ENCODE measurements at regions not wholly inside any gene's neighbourhood (a gene's known extent, or its start where the extent isn't known, plus 50 kb on each side); places are given as distances from the start of the nearest gene placed in this dataset.
"Not testable (repeated sequence)": the region's sequence is repeated elsewhere in the genome, so short reads cannot be mapped to it uniquely, and the experiment has no call there.

DNA sequence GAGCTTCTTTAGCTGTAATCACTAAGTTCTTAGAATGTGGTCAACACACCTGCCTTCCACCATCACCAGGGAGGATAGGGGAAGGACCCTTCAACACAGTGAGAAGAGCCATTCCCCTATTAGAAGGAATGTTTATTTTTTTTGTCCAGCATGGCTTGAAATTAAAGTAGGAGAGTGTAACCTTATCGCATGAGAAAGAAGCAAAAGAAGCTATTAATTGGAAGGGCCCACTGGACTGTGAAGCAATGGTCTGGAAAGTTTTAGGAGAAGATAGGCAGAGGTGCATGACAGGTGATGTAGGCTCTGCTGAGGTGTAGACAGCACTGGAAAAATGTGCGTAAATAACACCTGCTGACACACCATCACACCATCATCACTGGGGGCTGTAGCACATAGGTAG, 1526.0 kb downstream of the MAT2B start:
- Histone ChIP-seq H3K27ac (ENCODE audit: low read length) (no peak overlapping the region), H3K27me3 (ENCODE audit: control insufficient read depth, insufficient read depth, low read length) (no peaks in the 10 kb centered on the region), H3K4me1 (ENCODE audit: control insufficient read depth, insufficient read depth, low read length) (no peaks in the 10 kb centered on the region), H3K36me3 (ENCODE audit: control insufficient read depth, insufficient read depth, low read length) (no peaks in the 10 kb centered on the region), H3K4me3 (ENCODE audit: low read length) (no peak overlapping the region), H3K9me3 (ENCODE audit: control insufficient read depth, insufficient read depth, low read length) (no peaks in the 10 kb centered on the region)
- ATAC-seq (no peak), DNase-seq (no peak)
- no peak overlapping the region for H3K4me3 Mint-ChIP-seq
- H3K27ac Mint-ChIP-seq: no peak overlapping the region
- peaks cover 4 to 12% of the 10 kb centered on the region in 2 donors for H3K9me3 Mint-ChIP-seq
- TF ChIP-seq, protein P1, sequence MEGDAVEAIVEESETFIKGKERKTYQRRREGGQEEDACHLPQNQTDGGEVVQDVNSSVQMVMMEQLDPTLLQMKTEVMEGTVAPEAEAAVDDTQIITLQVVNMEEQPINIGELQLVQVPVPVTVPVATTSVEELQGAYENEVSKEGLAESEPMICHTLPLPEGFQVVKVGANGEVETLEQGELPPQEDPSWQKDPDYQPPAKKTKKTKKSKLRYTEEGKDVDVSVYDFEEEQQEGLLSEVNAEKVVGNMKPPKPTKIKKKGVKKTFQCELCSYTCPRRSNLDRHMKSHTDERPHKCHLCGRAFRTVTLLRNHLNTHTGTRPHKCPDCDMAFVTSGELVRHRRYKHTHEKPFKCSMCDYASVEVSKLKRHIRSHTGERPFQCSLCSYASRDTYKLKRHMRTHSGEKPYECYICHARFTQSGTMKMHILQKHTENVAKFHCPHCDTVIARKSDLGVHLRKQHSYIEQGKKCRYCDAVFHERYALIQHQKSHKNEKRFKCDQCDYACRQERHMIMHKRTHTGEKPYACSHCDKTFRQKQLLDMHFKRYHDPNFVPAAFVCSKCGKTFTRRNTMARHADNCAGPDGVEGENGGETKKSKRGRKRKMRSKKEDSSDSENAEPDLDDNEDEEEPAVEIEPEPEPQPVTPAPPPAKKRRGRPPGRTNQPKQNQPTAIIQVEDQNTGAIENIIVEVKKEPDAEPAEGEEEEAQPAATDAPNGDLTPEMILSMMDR (IDR thresholded peaks at IDR 0.05): no peak
- intact Hi-C loops (cut with micrococcal nuclease): no loop called here
- no peaks in the 10 kb centered on the region for H3K36me3 Mint-ChIP-seq
- H3K27me3 Mint-ChIP-seq (ENCODE audit: low read depth in 2 of 2): no peaks in the 10 kb centered on the region
- no peaks in the 10 kb centered on the region for H3K4me1 Mint-ChIP-seq
- 89% methylated on average over 2 of the region's 2 CpGs for WGBS (ENCODE audit: insufficient coverage)

DNA sequence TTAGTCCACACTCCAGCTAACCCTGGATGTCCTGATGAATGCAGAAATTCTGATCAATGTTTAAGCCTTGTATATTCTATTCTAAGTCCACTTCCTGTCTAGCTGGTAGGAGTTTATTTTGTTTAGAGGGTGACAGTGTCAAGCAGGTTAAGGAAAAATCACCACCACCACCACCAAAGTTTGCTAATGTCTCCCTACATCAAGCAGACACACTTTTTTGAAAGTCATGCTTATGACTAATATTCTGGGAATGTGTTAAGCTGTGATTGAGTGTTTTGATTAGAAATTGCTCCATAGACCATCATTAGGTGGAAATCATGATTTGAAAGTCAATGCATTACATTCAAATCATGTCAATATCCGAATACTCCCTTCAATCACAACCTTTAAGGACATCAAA, 1530.1 kb downstream of the MAT2B start:
- Mint-ChIP-seq H3K9me3 (peaks cover 8 to 22% of the 10 kb centered on the region in 2 donors), H3K27ac (no peak overlapping the region), H3K4me3 (no peak overlapping the region), H3K27me3 (ENCODE audit: low read depth in 2 of 2) (no peaks in the 10 kb centered on the region), H3K36me3 (no peaks in the 10 kb centered on the region), H3K4me1 (no peaks in the 10 kb centered on the region)
- Histone ChIP-seq H3K27ac (ENCODE audit: low read length) (no peak overlapping the region), H3K4me1 (ENCODE audit: control insufficient read depth, insufficient read depth, low read length) (no peaks in the 10 kb centered on the region), H3K27me3 (ENCODE audit: control insufficient read depth, insufficient read depth, low read length) (no peaks in the 10 kb centered on the region), H3K36me3 (ENCODE audit: control insufficient read depth, insufficient read depth, low read length) (no peaks in the 10 kb centered on the region), H3K9me3 (ENCODE audit: control insufficient read depth, insufficient read depth, low read length) (no peaks in the 10 kb centered on the region), H3K4me3 (ENCODE audit: low read length) (no peak overlapping the region)
- intact Hi-C loops (cut with micrococcal nuclease): no loop called here
- ATAC-seq (no peak), DNase-seq (no peak)
- no CpG with 5 or more reads among the region's 1 CpG for WGBS (ENCODE audit: insufficient coverage)
- TF ChIP-seq, protein P1 (IDR thresholded peaks at IDR 0.05): no peak

DNA sequence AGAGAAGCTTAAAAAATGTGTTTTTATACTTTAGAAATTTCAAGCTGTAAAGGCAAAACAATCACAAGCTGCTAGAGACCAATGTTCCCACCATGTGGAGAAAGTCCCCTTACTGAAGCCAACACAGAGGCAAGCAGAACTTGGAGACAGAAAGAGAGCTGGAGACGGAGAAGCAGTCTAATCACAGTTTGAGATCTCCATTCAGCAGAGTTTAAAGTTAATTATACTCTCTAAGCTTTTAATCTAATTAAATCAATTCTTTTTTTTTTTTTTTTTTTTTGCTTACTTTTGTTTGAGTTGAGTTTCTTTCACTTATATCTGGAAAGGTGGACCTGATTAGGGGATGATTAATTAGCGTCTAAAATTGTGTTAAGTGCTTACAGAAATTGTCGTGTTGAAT, 1534.3 kb downstream of the MAT2B start:
- H3K4me1 ChIP-seq (ENCODE audit: control insufficient read depth, insufficient read depth, low read length): no peaks in the 10 kb centered on the region
- TF ChIP-seq, protein P1 (IDR thresholded peaks at IDR 0.05): no peak
- H3K4me3 ChIP-seq (ENCODE audit: low read length): no peak overlapping the region
- Mint-ChIP-seq H3K9me3 (peaks cover 10 to 21% of the 10 kb centered on the region in 2 donors), H3K4me3 (no peak overlapping the region), H3K4me1 (no peaks in the 10 kb centered on the region), H3K36me3 (no peaks in the 10 kb centered on the region), H3K27ac (no peak overlapping the region), H3K27me3 (ENCODE audit: low read depth in 2 of 2) (no peaks in the 10 kb centered on the region)
- H3K36me3 ChIP-seq (ENCODE audit: control insufficient read depth, insufficient read depth, low read length): no peaks in the 10 kb centered on the region
- H3K27ac ChIP-seq (ENCODE audit: low read length): no peak overlapping the region
- intact Hi-C loops (cut with micrococcal nuclease): no loop called here
- ATAC-seq (no peak), DNase-seq (no peak)
- no peaks in the 10 kb centered on the region for H3K27me3 ChIP-seq (ENCODE audit: control insufficient read depth, insufficient read depth, low read length)
- 100% methylated on average over 1 of the region's 3 CpGs for WGBS (ENCODE audit: insufficient coverage)
- H3K9me3 ChIP-seq (ENCODE audit: control insufficient read depth, insufficient read depth, low read length): no peaks in the 10 kb centered on the region

DNA sequence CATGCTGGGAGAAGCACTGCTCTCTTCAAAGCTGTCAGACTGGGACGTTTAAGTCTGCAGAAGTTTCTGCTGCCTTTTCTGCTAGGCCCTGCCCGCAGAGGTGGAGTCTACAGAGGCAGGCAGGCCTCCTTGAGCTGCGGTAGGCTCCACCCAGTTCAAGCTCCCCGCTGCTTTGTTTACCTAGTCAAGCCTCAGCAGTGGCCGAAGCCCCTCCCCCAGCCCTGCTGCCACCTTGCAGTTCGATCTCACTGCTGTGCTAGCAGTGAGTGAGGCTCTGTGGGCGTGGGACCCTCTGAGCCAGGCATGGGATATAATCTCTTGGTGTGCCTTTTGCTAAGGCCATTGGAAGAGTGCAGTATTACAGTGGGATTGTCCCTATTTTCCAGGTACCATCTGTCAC, 1540.5 kb downstream of the MAT2B start:
- intact Hi-C loops (cut with micrococcal nuclease): not testable (repeated sequence)

More for the DNA sequence above, 1540.5 kb downstream of the MAT2B start:
- not testable (repeated sequence) for H3K4me1 Mint-ChIP-seq; H3K27ac Mint-ChIP-seq; DNase-seq; H3K4me3 Mint-ChIP-seq; H3K27ac ChIP-seq (ENCODE audit: low read length); ATAC-seq; H3K9me3 ChIP-seq (ENCODE audit: control insufficient read depth, insufficient read depth, low read length); H3K36me3 ChIP-seq (ENCODE audit: control insufficient read depth, insufficient read depth, low read length); H3K36me3 Mint-ChIP-seq; H3K27me3 Mint-ChIP-seq (ENCODE audit: low read depth in 2 of 2); H3K4me3 ChIP-seq (ENCODE audit: low read length); H3K4me1 ChIP-seq (ENCODE audit: control insufficient read depth, insufficient read depth, low read length); H3K27me3 ChIP-seq (ENCODE audit: control insufficient read depth, insufficient read depth, low read length)
- H3K9me3 Mint-ChIP-seq: peaks cover 11 to 15% of the 10 kb centered on the region in 2 donors
- WGBS (ENCODE audit: insufficient coverage): 87% methylated on average over 7 of the region's 7 CpGs

Measured in natural killer cell (primary cell).